GM19023 (cell line): ENCODE measurements at regions not wholly inside any gene's neighbourhood (a gene's known extent, or its start where the extent isn't known, plus 50 kb on each side); places are given as distances from the start of the nearest gene placed in this dataset.

Source experiments
- ATAC-seq: cut with Tn5 transposase; IDR thresholded peaks from one replicate; pipeline ENCODE4 v1.9.1; 2021; ENCODE audit warnings: mild to moderate bottlenecking, moderate library complexity; ENCODE audit not compliant: unreplicated experiment

DNA sequence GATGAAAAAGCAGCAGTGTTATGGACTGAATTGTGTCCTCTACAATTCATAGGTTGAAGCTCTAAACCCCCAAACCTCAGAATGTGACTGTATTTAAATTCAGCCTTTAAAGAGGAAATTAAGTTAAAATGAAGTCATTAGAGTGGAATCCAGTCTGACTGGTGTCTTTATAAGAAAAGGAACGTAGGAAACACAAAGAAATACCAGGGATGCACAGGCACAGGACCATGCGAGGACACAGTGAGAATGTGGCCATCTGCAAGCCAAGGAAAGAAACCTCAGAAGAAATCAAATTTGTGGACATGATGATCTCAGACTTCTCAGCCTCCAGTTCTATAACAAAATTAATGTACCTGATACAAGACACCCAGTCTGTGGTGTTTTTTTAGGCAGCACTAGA lies 971.2 kb upstream of the CDH9 start:
- ATAC-seq = no peak

DNA sequence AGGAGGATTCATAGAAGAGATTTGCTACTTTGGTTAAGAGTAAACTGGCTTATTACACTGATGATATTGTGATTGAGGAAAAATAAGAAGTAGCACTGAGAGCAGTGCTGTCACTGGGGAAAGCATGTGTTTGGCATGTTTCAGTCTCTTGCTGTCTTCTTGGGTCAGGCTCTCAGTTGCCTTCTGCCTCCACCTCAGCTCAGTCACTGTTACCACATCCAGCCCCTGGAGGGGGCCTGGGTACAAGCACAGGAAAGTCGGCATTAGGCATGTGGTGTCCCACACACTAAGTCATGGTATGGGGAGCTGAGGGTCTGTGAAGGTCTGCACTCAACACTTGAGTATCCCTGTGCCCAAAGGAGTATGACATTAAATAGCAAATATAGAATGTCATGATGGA lies 958.3 kb upstream of the CDH9 start:
- no peak for ATAC-seq

DNA sequence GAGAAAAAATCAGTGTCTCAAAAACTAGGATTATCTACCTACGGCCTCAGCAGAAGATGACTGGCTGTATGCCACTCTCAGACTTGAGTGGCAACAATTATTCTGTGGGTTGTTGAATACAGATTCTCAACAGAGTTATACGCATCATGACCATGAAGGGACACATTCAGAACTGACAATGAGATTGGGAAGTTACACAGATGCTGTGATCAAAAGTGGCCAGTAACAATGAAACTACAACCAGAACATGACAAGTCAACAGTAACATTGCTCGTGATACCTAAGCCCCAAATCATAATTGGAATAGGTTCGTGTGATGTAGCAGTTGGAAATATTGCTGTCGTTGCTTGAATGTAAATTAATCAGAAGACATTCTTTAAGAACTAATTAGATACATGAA lies 957.5 kb upstream of the CDH9 start:
- no peak for ATAC-seq

- ATAC-seq = no peak
Observed at GRCh38 chr5:27978322-27978721, 939.9 kb upstream of the CDH9 start.

GRCh38 chr5:27969157-27969556 lies 930.8 kb upstream of the CDH9 start:
- no peak for ATAC-seq

DNA sequence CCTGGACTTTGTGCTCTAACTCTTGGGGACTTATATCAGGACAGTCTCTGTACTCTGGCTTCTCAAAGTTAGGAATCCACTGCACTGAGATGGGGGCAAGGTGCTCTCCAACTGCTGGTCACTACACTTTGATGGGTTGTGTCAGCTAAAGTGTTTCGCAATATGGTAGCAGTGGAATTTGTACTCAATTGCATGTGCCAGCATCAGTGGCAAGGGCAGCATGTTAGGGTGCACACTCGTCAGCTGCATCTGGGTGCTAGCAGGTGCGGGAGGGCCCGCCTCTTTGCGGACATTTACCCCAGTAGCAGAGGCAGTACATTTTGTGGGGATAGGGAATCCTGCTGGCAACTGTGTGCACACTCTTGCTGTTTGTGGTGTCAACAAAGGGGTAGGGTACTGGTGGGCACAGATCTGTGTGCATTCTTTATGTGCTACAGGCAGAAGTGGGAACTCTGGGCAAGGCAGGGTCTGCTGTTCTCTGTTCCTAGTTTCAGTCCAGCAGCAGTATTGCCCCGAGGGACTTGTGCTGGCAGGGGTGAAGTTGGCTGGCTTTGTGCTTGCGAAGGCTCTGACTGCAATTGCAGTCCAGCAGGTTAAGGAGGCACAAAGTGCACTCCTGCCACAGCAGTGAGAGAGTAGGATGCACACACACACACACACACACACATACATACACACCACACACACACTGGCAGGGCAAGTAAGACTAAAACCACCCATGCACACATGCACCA lies 924.8 kb upstream of the CDH9 start:
- no peak for ATAC-seq

GRCh38 chr5:27962198-27962597 lies 923.8 kb upstream of the CDH9 start:
- no peak for ATAC-seq

GRCh38 chr5:27947088-27947487 lies 908.7 kb upstream of the CDH9 start:
- ATAC-seq = no peak

DNA sequence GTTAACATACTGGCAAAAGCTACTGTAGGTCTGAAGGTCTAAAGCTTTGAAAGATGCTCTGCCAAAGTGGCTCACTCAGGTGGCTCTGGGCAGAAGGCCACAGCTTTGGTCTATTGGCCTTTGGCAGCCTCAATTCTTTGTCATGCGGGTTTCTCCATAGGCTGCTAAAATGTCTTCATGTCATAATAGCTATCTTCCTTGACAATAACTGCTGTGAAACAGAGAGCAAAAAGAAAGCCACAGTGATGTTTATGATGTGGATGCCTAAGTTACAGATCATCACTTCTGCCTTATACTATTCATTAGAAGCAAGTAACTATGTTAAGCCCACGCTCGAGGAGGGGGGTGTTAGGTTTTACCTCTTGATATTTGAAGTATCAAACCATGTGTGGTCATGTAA lies 906.1 kb upstream of the CDH9 start:
- ATAC-seq = no peak

DNA sequence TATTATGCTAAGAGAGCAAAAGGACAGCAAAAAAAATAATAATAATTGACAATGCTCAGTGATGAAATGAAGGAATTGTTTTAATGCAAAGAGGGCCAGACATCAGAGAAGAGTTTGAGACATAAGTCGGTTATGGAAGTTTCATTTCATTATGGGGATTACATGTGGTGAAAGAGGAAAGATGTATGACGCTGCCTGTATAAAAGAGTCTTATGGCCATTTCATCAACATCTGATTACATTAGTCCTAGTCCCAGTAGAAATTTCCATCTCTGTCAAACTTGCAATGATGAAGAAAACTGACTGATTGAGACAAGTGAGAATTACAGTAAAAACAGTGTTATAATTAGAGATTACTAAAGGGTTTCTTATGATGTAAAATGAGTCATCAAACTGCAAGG lies 900.6 kb upstream of the CDH9 start:
- no peak for ATAC-seq

- no peak for ATAC-seq
Observed at GRCh38 chr5:27928060-27928459, 889.7 kb upstream of the CDH9 start.

DNA sequence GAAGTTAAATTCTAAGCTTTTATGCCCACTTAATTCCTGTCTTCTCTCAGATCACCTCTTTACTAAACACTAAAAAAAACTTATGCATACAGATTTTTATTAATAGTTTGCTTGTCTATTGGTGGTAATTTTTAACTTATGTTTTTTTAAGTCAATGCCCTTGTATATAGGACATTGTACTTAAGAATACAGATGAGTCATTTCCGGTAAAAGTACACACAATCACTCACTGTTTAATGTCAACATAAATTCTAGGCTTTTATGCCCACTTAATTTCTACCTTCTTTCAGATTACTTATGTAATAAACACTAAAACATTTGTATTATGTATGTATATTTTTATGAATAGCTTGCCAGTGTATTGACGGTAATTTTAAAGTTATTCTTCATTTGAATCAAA lies 872.8 kb upstream of the CDH9 start:
- ATAC-seq = no peak

DNA sequence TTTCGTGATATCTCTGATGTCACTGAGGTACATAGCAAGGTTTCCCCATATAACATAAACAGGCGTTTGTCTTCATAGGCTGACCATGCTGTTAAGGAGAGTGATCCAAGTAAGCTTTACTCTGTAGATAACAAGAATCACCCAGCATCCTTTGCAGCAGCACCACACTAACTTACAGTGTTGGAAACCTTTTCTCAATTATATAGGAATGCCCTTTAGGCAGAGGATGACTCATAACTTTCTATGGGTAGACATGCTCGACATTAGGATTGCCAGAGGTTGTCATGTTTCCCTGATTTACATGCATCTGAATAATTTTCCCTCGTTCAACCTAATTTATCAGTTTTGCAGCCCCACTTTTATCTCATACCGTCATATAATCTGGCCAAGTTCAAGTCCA lies 870.0 kb upstream of the CDH9 start:
- ATAC-seq = no peak

DNA sequence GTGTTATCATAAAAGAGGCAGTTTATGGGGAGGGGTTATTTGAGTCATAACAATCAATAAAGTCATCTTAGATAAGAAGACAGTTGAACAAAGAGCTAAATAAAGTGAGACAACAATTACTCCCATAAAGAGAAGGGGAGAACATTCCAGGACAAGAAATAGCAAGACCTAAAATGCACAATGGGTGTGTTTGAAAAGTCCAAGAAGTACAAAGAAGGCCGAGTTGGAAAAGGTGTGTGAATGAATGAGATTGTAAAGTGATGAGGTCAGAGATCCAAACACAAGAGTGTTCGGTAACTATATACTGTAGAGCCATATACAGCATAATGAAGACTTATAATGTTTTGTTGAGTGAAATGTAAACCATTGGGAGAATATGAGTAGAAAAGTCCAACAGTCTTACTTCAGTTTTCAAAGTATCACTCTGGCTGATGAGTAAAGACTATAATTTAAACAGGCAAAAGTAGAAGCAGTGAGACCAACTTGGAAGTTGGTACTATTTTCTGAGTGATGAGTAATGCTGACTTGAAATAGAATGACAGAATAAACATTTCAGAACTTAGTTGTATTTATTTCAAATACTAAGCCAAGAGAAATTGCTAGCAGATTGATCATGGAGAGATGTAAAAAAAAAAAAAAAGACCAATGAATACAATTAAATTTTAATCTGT lies 868.7 kb upstream of the CDH9 start:
- no peak for ATAC-seq

DNA sequence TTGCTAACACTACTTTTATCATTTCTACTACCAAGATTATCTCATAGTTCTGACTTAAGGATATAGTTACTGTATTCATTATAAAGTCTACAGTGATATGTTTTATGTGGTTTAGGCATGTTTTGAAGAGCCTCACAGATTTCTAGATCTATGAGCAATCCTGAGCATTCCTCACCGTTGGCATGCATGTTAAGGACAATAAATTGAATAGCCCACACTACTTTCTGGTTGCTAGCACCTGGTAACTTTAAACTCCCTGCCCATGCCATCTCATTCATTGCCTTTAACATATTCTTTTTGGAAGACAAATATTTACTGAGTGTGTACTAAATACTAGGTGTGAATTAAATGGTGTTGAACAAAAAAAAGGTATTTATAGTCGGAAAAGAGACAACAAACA lies 868.1 kb upstream of the CDH9 start:
- ATAC-seq = no peak

- ATAC-seq = no peak
Observed at GRCh38 chr5:27900761-27901160, 862.4 kb upstream of the CDH9 start.

GRCh38 chr5:27876071-27876470 lies 837.7 kb upstream of the CDH9 start:
- no peak for ATAC-seq

DNA sequence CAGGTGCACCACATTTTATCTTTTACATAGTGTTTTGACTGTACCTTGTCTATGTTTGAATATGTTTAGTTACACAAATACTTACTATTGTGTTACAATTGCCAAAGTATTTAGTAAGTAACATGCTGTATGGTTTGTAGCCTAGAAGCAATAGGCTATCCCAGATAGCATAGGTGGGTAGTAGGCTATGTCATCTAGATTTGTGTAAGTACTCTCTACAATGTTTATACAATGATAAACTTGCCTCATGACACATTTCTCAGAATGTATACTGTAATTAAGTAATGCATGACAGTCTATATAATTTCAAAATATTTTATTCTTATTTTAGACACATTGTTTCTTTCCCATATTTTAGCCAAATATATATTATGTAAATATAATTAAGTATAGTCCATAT lies 836.8 kb upstream of the CDH9 start:
- ATAC-seq = no peak

GRCh38 chr5:27868292-27868691 lies 829.9 kb upstream of the CDH9 start:
- no peak for ATAC-seq

DNA sequence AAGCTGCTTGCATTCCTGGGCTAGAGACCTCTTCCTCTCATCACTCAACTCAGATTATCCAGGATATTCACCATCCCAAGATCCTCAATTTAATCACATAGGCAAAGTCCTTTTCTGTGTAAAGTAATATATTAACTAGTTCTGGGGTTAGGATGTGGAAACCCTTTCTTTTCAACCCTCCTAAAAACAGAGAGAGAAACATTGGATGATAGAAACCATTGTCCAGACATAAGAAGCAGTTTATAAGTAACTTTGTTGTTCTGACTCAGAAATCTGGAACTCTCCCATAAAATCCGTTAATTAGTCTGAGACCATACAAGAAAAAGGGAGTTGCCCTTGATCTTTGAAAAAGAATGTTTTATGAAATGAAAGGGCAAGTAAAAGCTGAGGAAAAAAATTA lies 817.1 kb upstream of the CDH9 start:
- ATAC-seq = no peak

- no peak for ATAC-seq
Observed at GRCh38 chr5:27854243-27854852, 816.0 kb upstream of the CDH9 start.

- no peak for ATAC-seq
Observed at GRCh38 chr5:27845248-27845647, 806.9 kb upstream of the CDH9 start.
